Prostate gland (tissue), 2 donors: ENCODE measurements at regions not wholly inside any gene's neighbourhood (a gene's known extent, or its start where the extent isn't known, plus 50 kb on each side); places are given as distances from the start of the nearest gene placed in this dataset.
A peak's percentile ranks its signal among the peaks of the same experiment; 100 is the strongest.

Experiments
- DNase-seq: peaks from one replicate; pipeline ENCODE4 v3.0.0-alpha.2; 2019; ENCODE audit warnings: low spot score
- H3K27ac ChIP-seq, 2 donors: fragments of 200-600 bp; sonication (generic); 2 replicates each; pipeline ENCODE4 v1.5.1; 2017 to 2019
- H3K27me3 ChIP-seq: fragments of 200-600 bp; sonication (generic); replicated peaks from 2 replicates; pipeline ENCODE4 v1.5.1; 2019; ENCODE audit not compliant: insufficient read depth
- H3K36me3 ChIP-seq, 2 donors: fragments of 200-600 bp; sonication (generic); 1 replicate in 1 of 2; 2 replicates in 1 of 2; pipeline versions ENCODE4 v1.5.1 to v1.8.1; 2017 to 2019
- H3K4me1 ChIP-seq: fragments of 200-600 bp; sonication (generic); replicated peaks from 2 replicates; pipeline ENCODE4 v1.5.1; 2019
- H3K4me3 ChIP-seq, 2 donors: fragments of 200-600 bp; sonication (generic); 2 replicates each; pipeline ENCODE4 v1.5.1; 2017 to 2019
- H3K9me3 ChIP-seq: fragments of 200-600 bp; sonication (generic); 2 replicates; pipeline ENCODE4 v1.5.1; 2017
- CTCF ChIP-seq, 4 experiments: fragments of 200-600 bp in 2 of 4; fragments of 450-650 bp in 2 of 4; sonication (generic) in 2 of 4; IDR thresholded peaks; 1 replicate in 3 of 4; 2 replicates in 1 of 4; pipeline ENCODE4 v1.5.1; 2016 to 2019; ENCODE audit warnings: antibody characterized with exemption in 4 of 4, mild to moderate bottlenecking in 2 of 4, moderate library complexity in 2 of 4
- POLR2A ChIP-seq: fragments of 450-650 bp; IDR thresholded peaks from one replicate; pipeline ENCODE4 v1.6.1; 2016; ENCODE audit warnings: antibody characterized with exemption, mild to moderate bottlenecking
- POLR2AphosphoS5 ChIP-seq: sonication (generic); formaldehyde crosslinking; IDR thresholded peaks from one replicate; pipeline ENCODE4 v1.6.1; 2017; ENCODE audit warnings: antibody characterized with exemption
- WGBS: methylation state at CpG from one replicate; pipeline ENCODE4 v1.1.5; 2018; 5-methylcytosine and 5-hydroxymethylcytosine counted together
- intact Hi-C: fragments of 100-400 bp; cut with DNase I; formaldehyde crosslinking; loops from one replicate; pipeline ENCODE4 v1.14.2; 2022

- intact Hi-C loops: no loop called here
- 46% methylated on average over 16 of the region's 16 CpGs for WGBS
- no peak overlapping the region for H3K4me3 ChIP-seq
- H3K36me3 ChIP-seq: no peaks in the 10 kb centered on the region
- H3K4me1 ChIP-seq: no peaks in the 10 kb centered on the region
- H3K9me3 ChIP-seq: no peaks in the 10 kb centered on the region
- no peaks in the 10 kb centered on the region for H3K27me3 ChIP-seq
- peak overlapping the region in 1 of 2 donors; percentile 33 for H3K27ac ChIP-seq
- peak; percentile 20 for DNase-seq
- TF ChIP-seq CTCF (IDR thresholded peaks at IDR 0.05): no peak
- no peak for TF ChIP-seq POLR2AphosphoS5
- no peak for TF ChIP-seq POLR2A
These were observed 115.9 kb upstream of the TBX3 start for GRCh38 chr12:114799574-114800487.

- intact Hi-C loops: no loop called here
- no peak for DNase-seq
- Histone ChIP-seq H3K4me1 (no peaks in the 10 kb centered on the region), H3K36me3 (no peaks in the 10 kb centered on the region), H3K4me3 (no peak overlapping the region), H3K9me3 (no peaks in the 10 kb centered on the region), H3K27ac (no peak overlapping the region), H3K27me3 (no peaks in the 10 kb centered on the region)
- TF ChIP-seq POLR2A (no peak), POLR2AphosphoS5 (no peak), CTCF (IDR thresholded peaks at IDR 0.05) (no peak)
- WGBS: 85% methylated on average over 8 of the region's 8 CpGs
These were observed 110.1 kb upstream of the TBX3 start for GRCh38 chr12:114794049-114794558.

GRCh38 chr12:114790276-114790675 lies 106.3 kb upstream of the TBX3 start:
- 100% methylated on average over 1 of the region's 1 CpG for WGBS
- intact Hi-C loops: no loop called here

GRCh38 chr12:114789821-114790220 lies 105.8 kb upstream of the TBX3 start:
- intact Hi-C loops: no loop called here
- TF ChIP-seq CTCF (IDR thresholded peaks at IDR 0.05) (no peak), POLR2AphosphoS5 (no peak), POLR2A (no peak)
- no peak for DNase-seq
- no peaks in the 10 kb centered on the region for H3K27me3 ChIP-seq
- no peaks in the 10 kb centered on the region for H3K4me1 ChIP-seq
- H3K36me3 ChIP-seq: no peaks in the 10 kb centered on the region
- H3K27ac ChIP-seq: no peak overlapping the region
- 93% methylated on average over 5 of the region's 5 CpGs for WGBS
- H3K4me3 ChIP-seq: no peak overlapping the region
- no peaks in the 10 kb centered on the region for H3K9me3 ChIP-seq

More at GRCh38 chr12:114790276-114790675, 106.3 kb upstream of the TBX3 start:
- DNase-seq: no peak
- H3K4me3 ChIP-seq: no peak overlapping the region
- TF ChIP-seq POLR2A (no peak), CTCF (IDR thresholded peaks at IDR 0.05) (no peak), POLR2AphosphoS5 (no peak)
- no peaks in the 10 kb centered on the region for H3K4me1 ChIP-seq
- no peaks in the 10 kb centered on the region for H3K36me3 ChIP-seq
- no peak overlapping the region for H3K27ac ChIP-seq
- no peaks in the 10 kb centered on the region for H3K9me3 ChIP-seq
- no peaks in the 10 kb centered on the region for H3K27me3 ChIP-seq

GRCh38 chr12:114789276-114789675 lies 105.3 kb upstream of the TBX3 start:
- H3K9me3 ChIP-seq: no peaks in the 10 kb centered on the region
- WGBS: 91% methylated on average over 3 of the region's 3 CpGs
- no peak for DNase-seq
- H3K36me3 ChIP-seq: no peaks in the 10 kb centered on the region
- no peak overlapping the region for H3K4me3 ChIP-seq
- H3K4me1 ChIP-seq: no peaks in the 10 kb centered on the region
- no peaks in the 10 kb centered on the region for H3K27me3 ChIP-seq
- H3K27ac ChIP-seq: no peak overlapping the region
- intact Hi-C loops: no loop called here
- TF ChIP-seq POLR2A (no peak), POLR2AphosphoS5 (no peak), CTCF (IDR thresholded peaks at IDR 0.05) (no peak)
